ENCODE measurements at regions not wholly inside any gene's neighbourhood (a gene's known extent, or its start where the extent isn't known, plus 50 kb on each side); places are given as distances from the start of the nearest gene placed in this dataset.

- TF ChIP-seq CTCF (conservative IDR thresholded peaks at IDR 0.05) (no peak), ZFX (IDR thresholded peaks at IDR 0.05) (no peak)
Measured at GRCh38 chr3:9308298-9308990, 54.4 kb upstream of the THUMPD3 start.

Data from C4-2B (cell line).